Sigmoid colon (tissue), 6 donors: ENCODE measurements at regions not wholly inside any gene's neighbourhood (a gene's known extent, or its start where the extent isn't known, plus 50 kb on each side); places are given as distances from the start of the nearest gene placed in this dataset.

Source experiments
- DNase-seq: peaks from one replicate; pipeline ENCODE4 v3.0.0-alpha.2; 2019
- H3K27ac ChIP-seq, 4 donors: fragments of 200-600 bp; sonication (generic); one replicate each; pipeline ENCODE4 v1.5.1; 2016 to 2019; ENCODE audit warnings: mild to moderate bottlenecking in 1 of 4
- H3K27me3 ChIP-seq, 3 donors: fragments of 200-600 bp; sonication (generic); one replicate each; pipeline ENCODE4 v1.5.1; 2019; ENCODE audit warnings: mild to moderate bottlenecking in 1 of 3
- H3K36me3 ChIP-seq, 4 donors: fragments of 200-600 bp; sonication (generic); one replicate each; pipeline ENCODE4 v1.5.1; 2016 to 2019
- H3K4me1 ChIP-seq, 4 donors: fragments of 200-600 bp; sonication (generic); one replicate each; pipeline ENCODE4 v1.5.1; 2017 to 2019
- H3K4me3 ChIP-seq, 4 donors: fragments of 200-600 bp; sonication (generic); one replicate each; pipeline ENCODE4 v1.5.1; 2017 to 2019; ENCODE audit warnings: mild to moderate bottlenecking in 2 of 4, moderate library complexity in 1 of 4
- H3K9me3 ChIP-seq, 4 donors: fragments of 200-600 bp in 3 of 4; sonication (generic) in 3 of 4; one replicate each; pipeline versions ENCODE4 v1.5.1 to v1.6.1; 2013 to 2019
- EP300 ChIP-seq, 4 donors: sonication (generic); formaldehyde crosslinking; IDR thresholded peaks; one replicate each; pipeline ENCODE4 v1.6.1; 2017; ENCODE audit warnings: antibody characterized with exemption in 4 of 4
- POLR2A ChIP-seq, 2 donors: fragments of 450-650 bp; IDR thresholded peaks; one replicate each; pipeline ENCODE4 v1.6.1; 2016; ENCODE audit warnings: antibody characterized with exemption in 2 of 2, mild to moderate bottlenecking in 2 of 2, moderate library complexity in 2 of 2
- POLR2AphosphoS5 ChIP-seq, 4 donors: sonication (generic); formaldehyde crosslinking; IDR thresholded peaks; one replicate each; pipeline ENCODE4 v1.6.1; 2017; ENCODE audit warnings: antibody characterized with exemption in 4 of 4
- WGBS, 2 donors: extraction: QIAGEN DNeasy Blood & Tissue Kit; methylation state at CpG; one replicate each; pipeline ENCODE4 v1.1.7; 2013; 5-methylcytosine and 5-hydroxymethylcytosine counted together
- intact Hi-C: fragments of 100-400 bp; cut with DNase I; formaldehyde crosslinking; loops from one replicate; pipeline ENCODE4 v1.15.1; 2023
- TF ChIP-seq, protein P1 (sequence below), 4 experiments: fragments of 450-650 bp in 3 of 4; fragments of 200-600 bp in 1 of 4; IDR thresholded peaks; one replicate each; pipeline ENCODE4 v1.5.1; 2016 to 2019; ENCODE audit warnings: antibody characterized with exemption in 4 of 4, mild to moderate bottlenecking in 3 of 4, moderate library complexity in 2 of 4
- donor health status: healthy with polysubstance abuse.
- donor health status: healthy.

DNA sequence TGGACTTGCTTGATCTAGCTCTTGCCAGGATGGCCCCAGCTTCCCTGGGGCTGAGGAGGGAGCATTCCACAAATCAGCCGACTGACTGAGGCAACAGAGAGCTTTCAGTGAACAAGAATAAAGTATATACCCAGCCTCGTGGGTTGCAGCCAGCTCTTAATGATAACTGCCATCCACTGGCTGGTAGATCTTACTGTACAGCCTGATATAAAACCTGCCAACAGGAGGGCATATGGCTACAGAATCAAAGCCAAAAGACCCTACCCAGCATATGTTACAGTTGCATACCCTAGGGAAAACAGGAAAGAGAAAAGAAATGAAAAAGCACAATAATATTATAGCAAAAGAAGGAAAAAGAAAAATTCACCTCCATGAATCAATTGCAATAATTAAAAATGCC, 775.9 kb upstream of the KIF2B start:
- H3K4me3 ChIP-seq = no peak overlapping the region
- H3K27me3 ChIP-seq = no peaks in the 10 kb centered on the region
- no peaks in the 10 kb centered on the region for H3K4me1 ChIP-seq
- peaks cover 0 to 5% (median 2%) of the 10 kb centered on the region in 4 donors for H3K9me3 ChIP-seq
- intact Hi-C loops = no loop called here
- no peaks in the 10 kb centered on the region for H3K36me3 ChIP-seq
- TF ChIP-seq POLR2AphosphoS5 (IDR thresholded peaks at IDR 0.05) = no peak
- TF ChIP-seq EP300 (IDR thresholded peaks at IDR 0.05) = no peak
- TF ChIP-seq, protein P1, sequence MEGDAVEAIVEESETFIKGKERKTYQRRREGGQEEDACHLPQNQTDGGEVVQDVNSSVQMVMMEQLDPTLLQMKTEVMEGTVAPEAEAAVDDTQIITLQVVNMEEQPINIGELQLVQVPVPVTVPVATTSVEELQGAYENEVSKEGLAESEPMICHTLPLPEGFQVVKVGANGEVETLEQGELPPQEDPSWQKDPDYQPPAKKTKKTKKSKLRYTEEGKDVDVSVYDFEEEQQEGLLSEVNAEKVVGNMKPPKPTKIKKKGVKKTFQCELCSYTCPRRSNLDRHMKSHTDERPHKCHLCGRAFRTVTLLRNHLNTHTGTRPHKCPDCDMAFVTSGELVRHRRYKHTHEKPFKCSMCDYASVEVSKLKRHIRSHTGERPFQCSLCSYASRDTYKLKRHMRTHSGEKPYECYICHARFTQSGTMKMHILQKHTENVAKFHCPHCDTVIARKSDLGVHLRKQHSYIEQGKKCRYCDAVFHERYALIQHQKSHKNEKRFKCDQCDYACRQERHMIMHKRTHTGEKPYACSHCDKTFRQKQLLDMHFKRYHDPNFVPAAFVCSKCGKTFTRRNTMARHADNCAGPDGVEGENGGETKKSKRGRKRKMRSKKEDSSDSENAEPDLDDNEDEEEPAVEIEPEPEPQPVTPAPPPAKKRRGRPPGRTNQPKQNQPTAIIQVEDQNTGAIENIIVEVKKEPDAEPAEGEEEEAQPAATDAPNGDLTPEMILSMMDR (IDR thresholded peaks at IDR 0.05) = no peak
- no peak for TF ChIP-seq POLR2A (IDR thresholded peaks at IDR 0.05)
- 69 to 73% methylated on average over 2 of the region's 2 CpGs for WGBS, 2 donors
- no peak for DNase-seq
- no peak overlapping the region for H3K27ac ChIP-seq

DNA sequence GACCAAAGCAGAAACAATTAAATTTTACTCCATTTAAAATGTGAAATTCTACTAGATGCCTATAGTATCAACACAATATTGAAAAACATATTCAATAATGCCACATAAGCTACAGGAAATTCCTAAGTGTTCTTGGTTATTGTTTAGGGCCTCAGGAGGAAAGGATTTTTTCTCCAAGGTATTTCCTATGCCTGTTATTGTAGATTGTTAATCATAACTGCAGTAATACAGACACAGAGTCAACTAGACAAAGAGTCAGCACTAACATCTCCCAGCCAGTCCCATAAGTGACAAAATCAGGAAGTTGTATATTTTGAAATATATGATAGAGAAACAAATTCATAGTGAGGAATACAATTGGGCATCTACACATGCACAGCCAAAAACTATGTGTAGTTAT, 782.7 kb upstream of the KIF2B start:
- Histone ChIP-seq H3K4me1 (no peaks in the 10 kb centered on the region), H3K36me3 (no peaks in the 10 kb centered on the region), H3K27me3 (no peaks in the 10 kb centered on the region), H3K27ac (no peak overlapping the region), H3K4me3 (no peak overlapping the region), H3K9me3 (peaks cover 0 to 5% (median 0%) of the 10 kb centered on the region in 4 donors)
- intact Hi-C loops = no loop called here
- no peak for DNase-seq
- no peak for TF ChIP-seq POLR2AphosphoS5 (IDR thresholded peaks at IDR 0.05)
- no peak for TF ChIP-seq EP300 (IDR thresholded peaks at IDR 0.05)
- TF ChIP-seq POLR2A (IDR thresholded peaks at IDR 0.05) = no peak
- TF ChIP-seq, protein P1 (IDR thresholded peaks at IDR 0.05) = no peak

DNA sequence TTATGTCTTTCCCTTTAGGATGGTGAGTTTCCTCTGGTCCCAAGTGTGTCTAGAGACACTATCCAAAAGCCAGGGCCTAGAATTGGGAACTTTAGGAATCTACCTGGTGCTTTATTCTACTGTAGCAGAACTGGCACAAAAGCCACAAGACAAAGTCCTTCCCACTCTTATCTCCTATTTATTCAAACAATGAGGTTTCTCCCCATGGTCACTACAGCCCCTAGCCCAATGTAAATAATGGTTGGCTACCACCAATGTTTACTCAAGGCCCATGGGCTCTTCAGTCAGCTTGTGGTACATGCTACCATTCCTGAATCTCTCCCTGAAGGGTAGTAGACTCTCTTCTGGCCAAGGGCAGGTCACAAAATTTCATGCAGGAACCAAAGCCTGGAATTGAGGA, 789.4 kb upstream of the KIF2B start:
- H3K36me3 ChIP-seq = no peaks in the 10 kb centered on the region
- no peak for TF ChIP-seq POLR2A (IDR thresholded peaks at IDR 0.05)
- TF ChIP-seq POLR2AphosphoS5 (IDR thresholded peaks at IDR 0.05) = no peak
- TF ChIP-seq, protein P1 (IDR thresholded peaks at IDR 0.05) = no peak
- TF ChIP-seq EP300 (IDR thresholded peaks at IDR 0.05) = no peak
- no peaks in the 10 kb centered on the region for H3K27me3 ChIP-seq
- intact Hi-C loops = loop anchor here (5.0 kb wide), 1 partner anchor 1859 kb away; no protein-coding TSS in a partner anchor
- H3K4me3 ChIP-seq = no peak overlapping the region
- no peak overlapping the region for H3K27ac ChIP-seq
- H3K4me1 ChIP-seq = no peaks in the 10 kb centered on the region
- no peaks in the 10 kb centered on the region for H3K9me3 ChIP-seq
- no peak for DNase-seq

DNA sequence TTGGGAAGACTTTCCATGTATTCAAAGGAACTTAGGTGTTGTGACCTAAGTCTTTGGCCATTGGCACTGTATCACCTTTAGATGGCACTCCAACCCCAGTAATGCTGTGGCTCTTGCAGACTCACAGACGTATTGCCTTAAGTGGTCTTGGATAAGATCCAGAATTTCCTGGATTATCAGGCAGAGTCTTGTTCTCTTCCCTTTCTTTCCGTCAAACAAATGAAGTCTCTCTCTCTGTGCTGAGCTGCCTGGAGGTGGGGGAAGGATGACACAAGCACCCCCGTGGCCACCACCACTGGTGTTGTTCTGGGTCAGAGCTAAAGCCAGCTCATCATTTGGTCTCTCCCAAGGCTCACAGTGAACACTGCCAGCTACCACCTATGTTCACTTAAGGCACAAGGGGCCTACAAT, 789.9 kb upstream of the KIF2B start:
- Histone ChIP-seq H3K27me3 (no peaks in the 10 kb centered on the region), H3K9me3 (no peaks in the 10 kb centered on the region), H3K36me3 (no peaks in the 10 kb centered on the region), H3K27ac (no peak overlapping the region), H3K4me3 (no peak overlapping the region), H3K4me1 (no peaks in the 10 kb centered on the region)
- WGBS, 2 donors = 29 to 31% methylated on average over 3 of the region's 3 CpGs
- TF ChIP-seq, protein P1 (IDR thresholded peaks at IDR 0.05) = peak; percentile 26 to 51 (median 42)
- TF ChIP-seq POLR2AphosphoS5 (IDR thresholded peaks at IDR 0.05) (peak in 2 of 4 donors; percentile 31 to 34), POLR2A (IDR thresholded peaks at IDR 0.05) (no peak), EP300 (IDR thresholded peaks at IDR 0.05) (no peak)
- intact Hi-C loops = loop anchor here (5.0 kb wide), 1 partner anchor 1859 kb away; no protein-coding TSS in a partner anchor
- DNase-seq = no peak

DNA sequence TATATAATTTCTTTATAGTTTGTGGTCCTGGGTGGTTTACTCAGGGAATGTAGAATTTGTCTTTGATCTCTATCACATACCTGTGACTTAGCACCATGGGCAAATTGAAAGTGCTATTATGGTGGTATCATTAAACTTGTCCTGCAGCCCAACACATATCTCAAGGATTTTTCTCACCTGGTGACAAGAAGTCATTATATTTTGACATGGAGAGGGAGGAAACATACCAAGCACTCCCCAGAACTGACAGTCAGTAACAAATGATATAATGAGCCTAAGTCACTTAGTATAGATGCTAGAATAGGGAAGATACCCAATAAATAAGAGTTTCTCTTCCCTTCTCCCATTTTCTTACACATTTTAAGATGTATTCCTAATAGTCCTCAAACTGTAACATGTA, 805.5 kb upstream of the KIF2B start:
- Histone ChIP-seq H3K4me1 (no peaks in the 10 kb centered on the region), H3K27ac (no peak overlapping the region), H3K27me3 (no peaks in the 10 kb centered on the region), H3K9me3 (no peaks in the 10 kb centered on the region), H3K36me3 (no peaks in the 10 kb centered on the region), H3K4me3 (no peak overlapping the region)
- no peak for TF ChIP-seq POLR2AphosphoS5 (IDR thresholded peaks at IDR 0.05)
- no peak for TF ChIP-seq POLR2A (IDR thresholded peaks at IDR 0.05)
- TF ChIP-seq EP300 (IDR thresholded peaks at IDR 0.05) = no peak
- TF ChIP-seq, protein P1 (IDR thresholded peaks at IDR 0.05) = no peak
- DNase-seq = no peak
- intact Hi-C loops = no loop called here
